ENCODE measurements at regions not wholly inside any gene's neighbourhood (a gene's known extent, or its start where the extent isn't known, plus 50 kb on each side); places are given as distances from the start of the nearest gene placed in this dataset.

GRCh38 chr4:129232589-129233337 lies 136.8 kb downstream of the C4orf33 start:
- no peaks in the 10 kb centered on the region for H3K36me3 ChIP-seq
- no peaks in the 10 kb centered on the region for H3K27me3 ChIP-seq
- intact Hi-C loops (cut with DNase I): no loop called here
- WGBS: 52% methylated on average over 3 of the region's 3 CpGs
- TF ChIP-seq, protein P1, sequence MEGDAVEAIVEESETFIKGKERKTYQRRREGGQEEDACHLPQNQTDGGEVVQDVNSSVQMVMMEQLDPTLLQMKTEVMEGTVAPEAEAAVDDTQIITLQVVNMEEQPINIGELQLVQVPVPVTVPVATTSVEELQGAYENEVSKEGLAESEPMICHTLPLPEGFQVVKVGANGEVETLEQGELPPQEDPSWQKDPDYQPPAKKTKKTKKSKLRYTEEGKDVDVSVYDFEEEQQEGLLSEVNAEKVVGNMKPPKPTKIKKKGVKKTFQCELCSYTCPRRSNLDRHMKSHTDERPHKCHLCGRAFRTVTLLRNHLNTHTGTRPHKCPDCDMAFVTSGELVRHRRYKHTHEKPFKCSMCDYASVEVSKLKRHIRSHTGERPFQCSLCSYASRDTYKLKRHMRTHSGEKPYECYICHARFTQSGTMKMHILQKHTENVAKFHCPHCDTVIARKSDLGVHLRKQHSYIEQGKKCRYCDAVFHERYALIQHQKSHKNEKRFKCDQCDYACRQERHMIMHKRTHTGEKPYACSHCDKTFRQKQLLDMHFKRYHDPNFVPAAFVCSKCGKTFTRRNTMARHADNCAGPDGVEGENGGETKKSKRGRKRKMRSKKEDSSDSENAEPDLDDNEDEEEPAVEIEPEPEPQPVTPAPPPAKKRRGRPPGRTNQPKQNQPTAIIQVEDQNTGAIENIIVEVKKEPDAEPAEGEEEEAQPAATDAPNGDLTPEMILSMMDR (IDR thresholded peaks at IDR 0.05): no peak
- TF ChIP-seq EP300 (IDR thresholded peaks at IDR 0.05): no peak
- TF ChIP-seq POLR2AphosphoS5 (IDR thresholded peaks at IDR 0.05): no peak
- no peak for TF ChIP-seq POLR2A (IDR thresholded peaks at IDR 0.05; ENCODE audit: low read depth)
- no peaks in the 10 kb centered on the region for H3K9me3 ChIP-seq
- DNase-seq (ENCODE audit: extremely low spot score): no peak
- H3K4me1 ChIP-seq: no peaks in the 10 kb centered on the region
- H3K4me3 ChIP-seq: no peak overlapping the region
- H3K27ac ChIP-seq (replicated peaks in 1 of 4): no peak overlapping the region

DNA sequence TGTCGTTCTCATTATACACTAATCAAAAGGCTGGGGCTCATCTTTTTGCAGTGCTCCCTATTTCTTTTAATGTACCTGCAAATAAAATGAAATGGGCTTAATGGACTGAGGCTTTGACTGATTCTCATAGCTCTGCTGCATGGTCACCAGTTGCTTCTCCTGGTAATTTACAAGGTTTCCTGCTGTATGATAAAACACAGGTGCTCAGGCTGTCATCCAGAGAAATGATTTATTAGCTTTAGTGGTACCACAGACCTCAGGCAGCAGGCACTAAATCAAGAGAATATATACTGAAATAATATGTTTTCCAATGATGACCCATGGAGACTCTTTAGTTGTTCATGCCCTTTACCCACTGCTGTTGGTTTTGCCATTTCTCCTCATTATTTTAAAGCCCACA lies 137.7 kb downstream of the C4orf33 start:
- no peak overlapping the region for H3K27ac ChIP-seq (replicated peaks in 1 of 4)
- intact Hi-C loops (cut with DNase I): no loop called here
- H3K4me3 ChIP-seq: no peak overlapping the region
- H3K36me3 ChIP-seq: no peaks in the 10 kb centered on the region
- DNase-seq (ENCODE audit: extremely low spot score): no peak
- H3K27me3 ChIP-seq: no peaks in the 10 kb centered on the region
- H3K9me3 ChIP-seq: no peaks in the 10 kb centered on the region
- 58% methylated on average over 1 of the region's 1 CpG for WGBS
- TF ChIP-seq EP300 (IDR thresholded peaks at IDR 0.05): no peak
- TF ChIP-seq, protein P1 (IDR thresholded peaks at IDR 0.05): no peak
- TF ChIP-seq POLR2A (IDR thresholded peaks at IDR 0.05; ENCODE audit: low read depth): no peak
- TF ChIP-seq POLR2AphosphoS5 (IDR thresholded peaks at IDR 0.05): no peak
- no peaks in the 10 kb centered on the region for H3K4me1 ChIP-seq

GRCh38 chr4:129236351-129236750 lies 140.4 kb downstream of the C4orf33 start:
- Histone ChIP-seq H3K27me3 (no peaks in the 10 kb centered on the region), H3K27ac (replicated peaks in 1 of 4) (no peak overlapping the region), H3K4me1 (peaks cover 0 to 8% (median 3%) of the 10 kb centered on the region in 4 donors), H3K9me3 (no peaks in the 10 kb centered on the region), H3K4me3 (no peak overlapping the region), H3K36me3 (no peaks in the 10 kb centered on the region)
- TF ChIP-seq POLR2A (IDR thresholded peaks at IDR 0.05; ENCODE audit: low read depth) (no peak), EP300 (IDR thresholded peaks at IDR 0.05) (no peak), POLR2AphosphoS5 (IDR thresholded peaks at IDR 0.05) (no peak)
- TF ChIP-seq, protein P1 (IDR thresholded peaks at IDR 0.05): no peak
- no peak for DNase-seq (ENCODE audit: extremely low spot score)
- intact Hi-C loops (cut with DNase I): no loop called here
- WGBS: 94% methylated on average over 3 of the region's 3 CpGs

- no peak for TF ChIP-seq POLR2AphosphoS5 (IDR thresholded peaks at IDR 0.05)
- TF ChIP-seq EP300 (IDR thresholded peaks at IDR 0.05): no peak
- no peak for TF ChIP-seq POLR2A (IDR thresholded peaks at IDR 0.05; ENCODE audit: low read depth)
- TF ChIP-seq, protein P1 (IDR thresholded peaks at IDR 0.05): no peak
- no peaks in the 10 kb centered on the region for H3K36me3 ChIP-seq
- no peak overlapping the region for H3K4me3 ChIP-seq
- no peak for DNase-seq (ENCODE audit: extremely low spot score)
- H3K27me3 ChIP-seq: no peaks in the 10 kb centered on the region
- peaks cover 0 to 8% (median 3%) of the 10 kb centered on the region in 4 donors for H3K4me1 ChIP-seq
- WGBS: 14% methylated on average over 3 of the region's 3 CpGs
- no peaks in the 10 kb centered on the region for H3K9me3 ChIP-seq
- no peak overlapping the region for H3K27ac ChIP-seq (replicated peaks in 1 of 4)
- intact Hi-C loops (cut with DNase I): no loop called here
Observed at GRCh38 chr4:129239088-129239487, 143.1 kb downstream of the C4orf33 start.

DNA sequence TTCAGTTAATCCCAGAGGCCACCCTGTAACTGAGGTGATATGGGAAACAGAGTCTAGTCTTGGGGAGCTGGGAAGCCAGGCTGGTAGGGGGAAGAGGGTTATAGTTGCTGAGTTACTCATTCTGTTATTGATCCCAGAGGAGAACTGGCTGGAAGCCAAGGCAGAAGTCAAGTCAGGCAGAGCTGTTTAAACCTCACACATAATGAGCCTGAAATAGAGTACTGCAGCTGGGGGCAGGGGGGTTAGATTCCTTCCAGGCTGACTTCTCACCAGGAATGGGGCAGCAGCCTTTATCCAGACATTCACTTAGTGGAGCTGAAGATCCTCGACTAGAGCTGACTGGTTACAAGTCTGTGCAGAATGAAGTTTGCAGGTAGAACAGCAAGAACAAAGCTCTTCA lies 144.9 kb downstream of the C4orf33 start:
- H3K4me1 ChIP-seq: peaks cover 0 to 8% (median 3%) of the 10 kb centered on the region in 4 donors
- no peak overlapping the region for H3K4me3 ChIP-seq
- intact Hi-C loops (cut with DNase I): no loop called here
- no peak for DNase-seq (ENCODE audit: extremely low spot score)
- H3K36me3 ChIP-seq: no peaks in the 10 kb centered on the region
- H3K9me3 ChIP-seq: no peaks in the 10 kb centered on the region
- TF ChIP-seq, protein P1 (IDR thresholded peaks at IDR 0.05): no peak
- TF ChIP-seq EP300 (IDR thresholded peaks at IDR 0.05) (no peak), POLR2A (IDR thresholded peaks at IDR 0.05; ENCODE audit: low read depth) (no peak), POLR2AphosphoS5 (IDR thresholded peaks at IDR 0.05) (no peak)
- H3K27me3 ChIP-seq: no peaks in the 10 kb centered on the region
- no peak overlapping the region for H3K27ac ChIP-seq (replicated peaks in 1 of 4)
- 17% methylated on average over 1 of the region's 1 CpG for WGBS
